Vagina (tissue), 2 donors: ENCODE measurements at regions not wholly inside any gene's neighbourhood (a gene's known extent, or its start where the extent isn't known, plus 50 kb on each side); places are given as distances from the start of the nearest gene placed in this dataset.

Experiments used
- POLR2A ChIP-seq, 2 donors: fragments of 450-650 bp; IDR thresholded peaks; one replicate each; pipeline ENCODE4 v1.6.1; 2017; ENCODE audit warnings: antibody characterized with exemption in 2 of 2, mild to moderate bottlenecking in 2 of 2, moderate library complexity in 2 of 2
- POLR2AphosphoS5 ChIP-seq, 2 donors: sonication (generic); formaldehyde crosslinking; IDR thresholded peaks; one replicate each; pipeline ENCODE4 v1.9.0; 2017; ENCODE audit warnings: antibody characterized with exemption in 2 of 2, mild to moderate bottlenecking in 2 of 2, low read depth in 1 of 2; ENCODE audit not compliant: insufficient read depth in 1 of 2
- TF ChIP-seq, protein P1 (sequence below), 3 experiments: fragments of 450-650 bp in 2 of 3; fragments of 200-600 bp in 1 of 3; sonication (generic) in 1 of 3; IDR thresholded peaks; one replicate each; pipeline ENCODE4 v1.5.1; 2017 to 2019; ENCODE audit warnings: antibody characterized with exemption in 3 of 3, mild to moderate bottlenecking in 2 of 3, moderate library complexity in 2 of 3

DNA sequence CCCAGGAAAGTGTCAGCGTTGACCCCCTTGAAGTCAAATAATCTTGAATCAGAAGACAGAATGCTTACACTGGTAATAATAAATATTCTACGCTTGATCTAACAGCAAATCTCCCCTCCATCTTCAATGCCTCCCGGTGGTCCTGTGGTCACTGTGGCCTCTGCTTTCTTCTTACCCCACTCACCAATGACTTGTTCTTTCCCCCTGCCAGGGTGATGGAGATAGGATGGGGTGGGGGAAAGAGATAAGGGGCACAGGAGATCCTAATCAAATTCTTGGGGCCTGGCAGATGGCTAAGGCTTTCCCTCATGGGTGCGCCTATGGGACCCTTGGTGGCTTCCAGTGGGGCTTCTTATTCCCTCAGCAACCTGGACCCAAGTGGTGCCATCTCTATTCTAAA, 152.6 kb upstream of the EGFLAM start:
- TF ChIP-seq, protein P1, sequence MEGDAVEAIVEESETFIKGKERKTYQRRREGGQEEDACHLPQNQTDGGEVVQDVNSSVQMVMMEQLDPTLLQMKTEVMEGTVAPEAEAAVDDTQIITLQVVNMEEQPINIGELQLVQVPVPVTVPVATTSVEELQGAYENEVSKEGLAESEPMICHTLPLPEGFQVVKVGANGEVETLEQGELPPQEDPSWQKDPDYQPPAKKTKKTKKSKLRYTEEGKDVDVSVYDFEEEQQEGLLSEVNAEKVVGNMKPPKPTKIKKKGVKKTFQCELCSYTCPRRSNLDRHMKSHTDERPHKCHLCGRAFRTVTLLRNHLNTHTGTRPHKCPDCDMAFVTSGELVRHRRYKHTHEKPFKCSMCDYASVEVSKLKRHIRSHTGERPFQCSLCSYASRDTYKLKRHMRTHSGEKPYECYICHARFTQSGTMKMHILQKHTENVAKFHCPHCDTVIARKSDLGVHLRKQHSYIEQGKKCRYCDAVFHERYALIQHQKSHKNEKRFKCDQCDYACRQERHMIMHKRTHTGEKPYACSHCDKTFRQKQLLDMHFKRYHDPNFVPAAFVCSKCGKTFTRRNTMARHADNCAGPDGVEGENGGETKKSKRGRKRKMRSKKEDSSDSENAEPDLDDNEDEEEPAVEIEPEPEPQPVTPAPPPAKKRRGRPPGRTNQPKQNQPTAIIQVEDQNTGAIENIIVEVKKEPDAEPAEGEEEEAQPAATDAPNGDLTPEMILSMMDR (IDR thresholded peaks at IDR 0.05), result no peak
- TF ChIP-seq POLR2A (IDR thresholded peaks at IDR 0.05), result no peak
- no peak for TF ChIP-seq POLR2AphosphoS5 (IDR thresholded peaks at IDR 0.05; ENCODE audit: insufficient read depth in 1 of 2, low read depth in 1 of 2)
